Embryonic facial prominence (tissue), 1 donor: ENCODE measurements at regions not wholly inside any gene's neighbourhood (a gene's known extent, or its start where the extent isn't known, plus 50 kb on each side); places are given as distances from the start of the nearest gene placed in this dataset.

Experiments used
- DNase-seq: peaks from one replicate; pipeline ENCODE4 v3.0.0-alpha.2; 2016; ENCODE audit errors: extremely low spot score

DNA sequence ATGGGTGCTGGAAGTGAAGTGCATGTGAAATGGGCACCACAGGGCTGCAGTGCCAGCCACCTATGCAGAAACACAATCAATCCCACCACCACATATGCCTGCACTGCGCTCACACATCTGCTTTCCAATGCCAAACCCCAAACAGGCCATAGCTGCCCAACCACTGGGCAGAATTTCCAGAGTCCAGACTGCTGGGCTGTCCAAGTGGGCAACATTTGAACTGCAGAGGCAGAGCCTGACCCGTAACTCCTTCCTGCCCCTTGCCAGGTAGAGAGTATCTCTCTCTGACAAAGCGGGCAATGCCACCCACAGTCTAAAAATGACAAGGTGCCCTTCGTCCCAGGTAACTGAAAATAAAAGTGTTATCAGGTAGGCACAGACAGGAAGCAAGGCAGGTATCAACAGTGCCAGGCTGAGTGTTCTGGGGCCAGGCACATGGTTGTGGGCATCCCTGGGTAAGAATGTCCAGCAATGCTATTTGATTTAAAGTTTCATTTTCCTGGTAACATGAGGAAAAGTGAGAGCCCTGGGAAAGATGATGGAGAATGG is 79.5 kb downstream of the FOXA2 start:
- no peak for DNase-seq

DNA sequence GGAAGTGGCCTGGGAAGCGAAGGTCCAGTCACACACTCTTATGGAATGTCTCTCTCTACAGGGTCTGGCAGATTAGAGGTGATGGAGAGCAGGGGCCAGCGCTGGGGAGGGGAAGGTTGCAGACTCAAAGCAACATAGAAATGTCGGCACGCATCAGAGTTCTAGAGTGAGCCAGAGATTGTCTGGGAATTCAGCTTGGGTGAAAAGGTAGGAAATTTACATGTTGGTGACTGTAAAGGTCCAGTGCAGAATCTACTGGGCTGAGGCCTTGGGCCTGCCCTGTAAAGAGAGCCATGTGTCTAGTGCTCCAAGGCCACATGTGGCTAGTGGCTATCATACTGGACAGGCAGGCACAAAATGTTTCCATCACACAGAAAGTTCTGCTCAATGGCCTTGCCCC is 80.8 kb downstream of the FOXA2 start:
- DNase-seq, result no peak

GRCh38 chr20:22502731-22503191 is 81.6 kb downstream of the FOXA2 start:
- DNase-seq, result no peak

DNA sequence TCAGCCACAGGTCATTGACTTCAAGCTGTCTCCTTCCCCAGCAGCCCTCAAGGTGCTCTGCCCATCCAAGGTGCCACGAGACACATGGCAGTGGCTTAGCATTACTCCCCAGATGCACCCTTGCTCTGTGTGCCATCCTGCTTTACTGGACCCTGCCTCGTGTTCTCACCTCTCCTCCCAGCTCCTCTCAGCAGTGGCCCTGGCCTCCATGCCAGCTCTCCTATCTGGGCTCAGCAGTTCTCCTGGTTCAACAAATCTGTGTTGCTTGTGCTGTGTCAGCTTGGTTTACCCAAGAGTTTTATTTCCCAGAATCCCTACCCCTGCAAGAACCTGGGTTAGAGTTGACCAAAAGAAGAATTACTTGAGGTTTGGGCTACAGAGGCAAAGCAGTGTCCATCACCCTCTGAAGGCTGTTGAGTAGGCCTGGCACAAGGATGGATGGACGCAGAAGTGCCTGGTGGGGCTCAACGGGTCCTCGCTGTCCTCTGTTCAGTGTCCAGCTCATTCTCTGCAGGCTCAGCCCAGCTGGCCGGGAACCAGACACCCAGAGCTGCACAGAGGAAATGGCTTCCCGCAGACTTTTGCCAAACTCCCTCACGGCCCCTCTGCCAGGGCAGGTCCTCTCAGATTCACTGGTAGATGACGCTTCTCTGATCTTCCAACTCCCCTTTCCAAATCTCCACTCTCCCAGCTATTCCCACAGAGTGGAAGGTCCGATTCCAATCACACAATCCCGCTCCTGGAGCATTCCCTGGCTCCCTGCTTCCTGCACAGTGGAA is 82.6 kb downstream of the FOXA2 start:
- DNase-seq, result no peak

DNA sequence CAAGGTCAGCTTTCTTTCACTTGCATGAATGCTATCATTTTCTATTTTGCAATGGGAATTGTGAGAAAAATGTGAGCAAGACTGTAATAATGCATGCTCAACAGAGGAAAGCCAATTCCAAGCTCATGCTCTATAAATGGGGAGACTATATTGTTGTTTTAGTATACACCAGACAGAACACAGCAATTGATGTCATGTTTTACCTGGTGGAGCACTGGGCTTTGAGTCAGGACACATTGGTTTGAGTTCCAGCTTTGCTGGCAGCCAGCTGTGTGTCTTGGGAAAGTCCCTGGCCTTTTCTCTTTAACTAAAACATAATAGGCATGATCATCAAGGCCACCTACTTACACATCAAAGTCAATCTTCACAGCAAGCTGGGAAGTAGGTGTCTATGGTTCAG is 83.3 kb downstream of the FOXA2 start:
- DNase-seq, result no peak

GRCh38 chr20:22499515-22500166 is 84.7 kb downstream of the FOXA2 start:
- DNase-seq, result no peak

- DNase-seq, result no peak
These were observed 87.6 kb downstream of the FOXA2 start for GRCh38 chr20:22496817-22497216.

- no peak for DNase-seq
These were observed 88.6 kb downstream of the FOXA2 start for GRCh38 chr20:22495789-22496188.

DNA sequence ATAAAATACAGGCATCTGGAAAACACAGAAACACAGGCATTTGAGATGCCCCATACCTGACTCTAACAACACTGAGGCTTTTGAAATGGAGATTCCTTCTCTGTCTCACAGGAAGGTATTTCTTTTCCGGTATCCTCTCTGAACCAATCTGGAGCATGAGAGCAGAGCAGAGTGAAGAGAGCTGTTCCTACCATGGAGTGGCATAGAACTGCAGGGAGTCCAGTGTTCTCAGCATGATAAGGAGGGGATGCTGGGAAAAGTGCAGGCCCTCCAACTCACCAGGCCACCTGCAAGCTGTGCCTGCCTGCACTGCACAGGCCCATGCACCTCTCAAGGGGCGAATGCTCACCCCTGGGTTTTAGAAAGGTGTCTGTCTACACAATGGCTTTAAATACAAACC is 89.2 kb downstream of the FOXA2 start:
- no peak for DNase-seq

DNA sequence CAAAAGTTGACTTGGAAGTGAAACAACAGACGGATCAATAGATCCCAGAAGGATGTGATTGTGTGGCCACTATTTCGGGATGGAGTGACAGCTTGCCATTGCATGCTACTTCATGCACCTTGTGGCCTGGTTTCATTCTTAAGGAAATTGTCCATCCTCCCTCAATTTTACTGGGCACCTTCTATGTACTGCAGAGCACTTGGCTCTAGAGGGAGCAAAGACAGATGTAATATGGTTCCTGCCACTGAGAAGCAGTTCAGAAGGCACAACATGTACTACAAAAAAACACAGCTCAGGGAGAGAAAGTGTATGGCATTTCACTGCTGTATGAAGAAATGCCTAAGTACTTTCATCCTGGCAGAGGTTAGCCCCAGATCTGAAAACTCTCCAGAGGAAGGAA is 91.9 kb downstream of the FOXA2 start:
- DNase-seq, result no peak

GRCh38 chr20:22491194-22491505 is 93.2 kb downstream of the FOXA2 start:
- DNase-seq, result no peak

DNA sequence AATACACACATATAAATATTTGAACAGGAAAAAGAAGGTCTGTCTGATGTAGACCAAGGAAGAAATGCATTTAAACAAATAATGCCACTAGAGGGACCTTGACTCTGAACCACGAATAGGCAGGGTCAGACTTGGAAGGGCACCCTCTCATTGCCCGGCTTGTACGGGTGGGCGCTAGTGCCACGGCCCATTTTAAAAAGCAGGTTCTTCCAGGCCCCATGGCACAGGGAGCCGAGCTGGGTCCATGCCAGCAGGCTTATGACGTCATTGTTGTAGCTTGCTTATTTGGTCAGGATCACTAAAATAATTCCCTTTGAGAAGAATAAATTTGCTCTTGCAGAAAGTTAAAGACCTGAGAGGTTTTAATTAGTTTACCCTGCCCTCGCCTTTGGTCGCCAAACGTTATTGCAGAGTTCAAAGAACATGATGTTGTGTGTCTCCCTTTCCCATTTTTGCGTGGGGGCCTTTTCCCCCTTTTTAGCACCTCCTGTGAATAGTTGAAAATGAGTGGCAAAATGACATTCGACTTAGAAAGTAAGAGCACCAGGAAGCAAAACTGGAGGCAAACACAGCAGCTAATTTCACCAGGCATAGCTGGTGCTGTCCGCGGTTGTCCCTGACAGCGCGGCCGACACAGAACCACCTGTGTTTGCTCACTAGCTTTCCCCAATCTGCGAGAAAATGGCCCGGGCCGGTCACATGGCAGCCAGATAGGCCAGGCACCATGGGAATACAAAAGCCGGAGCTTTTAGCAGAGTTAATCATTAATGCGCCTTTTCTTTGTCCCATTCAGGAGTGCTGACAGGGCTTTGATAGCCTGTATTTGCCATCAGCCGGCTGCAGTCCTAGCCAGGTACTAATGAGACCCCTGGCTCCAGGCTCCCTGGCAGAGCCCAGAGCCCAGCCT is 93.8 kb downstream of the FOXA2 start:
- no peak for DNase-seq

- no peak for DNase-seq
These were observed 94.6 kb downstream of the FOXA2 start for GRCh38 chr20:22489626-22490286.

GRCh38 chr20:22480336-22480735 is 104.0 kb downstream of the FOXA2 start:
- no peak for DNase-seq

DNA sequence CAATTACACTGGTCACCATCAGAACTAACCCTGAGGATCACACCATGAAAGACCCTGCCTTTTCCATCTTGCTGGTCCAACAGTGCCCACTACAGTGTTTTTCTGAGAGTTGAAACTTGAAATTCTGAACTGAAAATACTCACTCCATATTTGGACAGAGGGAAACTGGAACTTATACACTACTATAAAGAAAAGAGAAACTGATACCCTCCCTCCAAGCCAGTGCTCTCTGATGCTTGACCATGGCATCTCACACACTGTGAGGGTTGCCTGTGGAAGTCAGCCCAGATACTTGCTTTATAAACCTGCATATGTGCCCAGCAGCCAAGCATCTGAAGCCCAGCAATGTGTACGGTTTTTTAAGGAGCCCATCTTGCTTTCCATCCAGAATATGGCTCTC is 108.7 kb downstream of the FOXA2 start:
- no peak for DNase-seq

DNA sequence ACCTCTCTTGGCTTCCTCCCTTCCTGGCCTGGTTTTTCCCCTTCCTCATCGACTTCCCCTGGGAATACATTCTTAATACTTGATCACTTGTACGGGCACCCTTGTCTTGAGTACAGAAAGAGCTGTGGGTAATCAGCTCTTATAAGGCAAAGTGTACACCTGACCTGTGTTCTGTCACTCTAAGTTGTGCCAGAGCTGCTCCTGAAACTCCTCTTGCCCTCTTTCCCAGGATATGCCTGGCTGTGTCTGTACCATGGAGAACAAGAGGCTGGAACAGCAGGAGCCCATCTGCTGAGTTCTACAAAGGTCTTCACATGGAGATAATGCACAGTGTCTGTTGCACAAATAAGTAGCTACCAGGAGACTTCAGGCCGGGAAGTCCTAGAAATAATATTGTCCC is 110.1 kb downstream of the FOXA2 start:
- DNase-seq, result no peak

DNA sequence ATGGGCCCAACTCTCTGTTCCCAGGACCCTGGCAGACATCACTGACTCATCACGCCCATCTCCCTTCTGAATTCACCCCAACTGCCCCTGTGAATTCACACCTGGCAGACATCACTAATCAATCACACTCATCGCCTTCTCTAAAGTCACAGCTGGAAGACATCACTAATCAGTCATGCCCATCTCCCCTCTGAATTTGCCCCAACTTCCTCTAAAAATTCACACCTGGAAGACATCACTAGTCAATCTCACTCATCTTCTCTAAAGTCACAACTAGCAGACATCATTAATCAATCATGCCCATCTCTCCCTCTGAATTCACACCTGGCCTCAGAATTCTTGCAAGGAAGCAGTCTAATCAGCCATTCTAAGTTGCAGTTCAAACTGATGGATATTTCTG is 111.1 kb downstream of the FOXA2 start:
- no peak for DNase-seq

DNA sequence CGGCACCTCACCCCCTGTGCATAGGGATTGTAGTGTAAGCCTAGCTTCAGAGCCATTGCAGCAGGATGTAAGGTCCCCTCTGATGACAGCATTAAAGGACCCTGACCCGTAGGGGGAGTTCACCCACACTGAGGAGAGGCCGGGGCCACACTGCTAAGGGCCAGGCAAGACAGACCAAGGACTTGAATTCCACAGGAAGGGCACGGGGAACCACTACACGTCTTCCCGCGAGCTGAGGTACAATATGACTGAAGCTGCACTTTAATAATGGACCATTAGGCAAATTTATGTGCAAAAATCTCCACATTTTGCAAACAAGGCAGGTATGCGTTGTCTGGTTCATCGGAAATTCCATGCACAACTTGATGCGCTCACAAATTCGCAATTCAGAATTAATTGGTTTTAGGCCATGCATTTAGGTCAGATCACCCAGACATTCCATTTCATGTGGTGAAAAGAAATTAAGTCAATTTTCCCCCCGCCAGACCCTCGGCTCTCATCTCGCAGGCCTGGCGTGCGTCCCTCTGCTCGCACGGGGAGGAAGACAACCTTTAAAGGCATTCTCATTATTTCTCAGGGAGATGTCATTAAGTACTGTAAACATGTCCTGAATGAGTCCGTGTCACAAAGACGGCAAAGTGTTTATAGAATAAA is 111.8 kb downstream of the FOXA2 start:
- DNase-seq, result no peak

DNA sequence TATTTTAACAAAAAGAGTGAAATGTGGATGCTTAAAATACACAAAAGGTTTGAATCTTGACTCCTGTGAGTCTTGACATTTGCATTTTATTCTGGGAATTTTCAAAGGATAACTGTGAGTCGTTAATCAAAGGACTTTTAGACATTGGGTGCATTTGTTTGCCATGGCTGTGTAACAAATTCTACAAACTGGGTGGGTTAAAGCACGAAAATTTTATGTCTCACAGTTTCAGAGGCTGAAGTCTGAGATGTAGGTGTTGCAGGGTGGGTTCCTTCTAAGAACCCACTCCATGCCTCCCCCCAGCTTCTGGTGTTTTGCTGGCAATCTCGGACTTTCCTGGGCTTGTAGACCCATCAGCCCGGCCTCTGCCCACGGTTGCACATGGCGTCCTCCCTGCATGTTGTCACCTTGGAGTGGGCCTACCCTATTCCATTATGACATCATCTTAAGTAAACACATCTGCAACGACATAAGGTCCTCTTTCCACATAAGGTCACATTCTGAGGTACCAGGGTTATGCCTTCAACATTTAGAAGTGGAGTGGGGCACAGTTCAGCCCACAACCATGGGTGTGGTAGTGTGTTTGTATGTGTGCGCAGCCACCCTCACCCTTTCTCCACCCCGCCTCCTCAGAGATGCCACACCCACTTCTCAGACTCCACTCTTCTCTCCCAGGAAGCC is 113.1 kb downstream of the FOXA2 start:
- no peak for DNase-seq

- DNase-seq, result no peak
These were observed 113.7 kb downstream of the FOXA2 start for GRCh38 chr20:22470620-22471026.
